ENCODE measurements at regions not wholly inside any gene's neighbourhood (a gene's known extent, or its start where the extent isn't known, plus 50 kb on each side); places are given as distances from the start of the nearest gene placed in this dataset.
"Not testable (repeated sequence)": the region's sequence is repeated elsewhere in the genome, so short reads cannot be mapped to it uniquely, and the experiment has no call there.

DNA sequence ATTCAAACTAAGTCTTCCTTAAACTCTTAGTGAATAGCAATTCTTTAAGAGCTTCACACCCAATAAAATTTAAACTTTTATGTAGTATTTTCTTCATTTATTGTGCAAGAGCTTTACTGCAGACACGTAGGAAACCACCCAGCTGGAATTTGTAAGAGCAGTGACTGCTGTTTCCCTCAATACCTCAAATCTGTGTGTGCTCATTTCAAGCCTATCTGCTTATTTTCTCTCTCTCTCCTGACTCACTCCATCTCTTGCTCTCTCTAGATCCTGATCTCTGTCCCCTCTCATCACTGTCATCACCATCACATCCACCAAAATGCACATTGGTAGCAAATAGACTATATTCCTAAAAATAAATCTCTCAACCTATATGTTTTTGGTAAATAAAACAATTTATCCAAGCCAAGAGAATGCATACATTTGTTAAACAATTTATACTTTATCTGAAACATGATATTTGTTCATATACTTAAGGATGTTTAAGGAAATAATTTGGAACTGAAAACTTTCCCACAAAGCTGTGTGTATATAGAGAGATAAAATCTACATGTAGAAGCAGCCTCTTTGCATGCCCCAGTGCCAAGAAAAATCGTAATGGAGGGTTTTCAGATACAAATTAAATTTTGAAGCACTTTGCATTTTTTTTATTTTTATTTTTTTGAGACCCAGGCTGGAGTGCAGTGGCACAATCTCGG lies 273.0 kb downstream of the TFAP2A start:
- no peak overlapping the region for H3K27ac ChIP-seq (ENCODE audit: low read depth, low read length)
- H3K36me3 ChIP-seq (ENCODE audit: insufficient read depth, low read length): no peaks in the 10 kb centered on the region
- H3K4me1 ChIP-seq (ENCODE audit: insufficient read depth, low read length): no peaks in the 10 kb centered on the region
- H3K4me3 ChIP-seq (ENCODE audit: low read depth in 1 of 2, low read length in 2 of 2): no peak overlapping the region
- no peaks in the 10 kb centered on the region for H3K9me3 ChIP-seq (ENCODE audit: low read length)
- H3K27me3 ChIP-seq (ENCODE audit: control insufficient read depth in 1 of 2, insufficient read depth in 2 of 2, low read length in 2 of 2): no peaks in the 10 kb centered on the region
- no peak overlapping the region for H3K9ac ChIP-seq (ENCODE audit: low read length)

DNA sequence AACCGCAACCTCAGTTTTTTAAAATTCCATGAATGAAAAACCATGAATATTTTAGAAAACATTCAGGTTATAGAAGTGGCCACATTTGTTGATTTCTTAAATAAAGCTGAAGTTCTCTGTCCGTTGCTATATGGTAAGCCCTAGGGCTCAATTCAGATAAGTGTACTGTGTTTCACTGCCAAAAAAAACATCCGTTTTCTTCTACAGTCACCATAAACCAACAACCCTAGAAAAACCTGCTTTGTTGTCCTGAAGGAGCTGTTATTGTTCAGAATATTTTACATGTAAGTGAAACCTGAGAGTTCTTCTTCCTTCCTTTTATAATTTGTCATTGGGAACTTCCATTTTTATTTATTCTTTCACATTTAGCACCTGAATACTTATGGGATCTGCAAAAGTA lies 274.1 kb downstream of the TFAP2A start:
- Histone ChIP-seq H3K36me3 (ENCODE audit: insufficient read depth, low read length) (no peaks in the 10 kb centered on the region), H3K27ac (ENCODE audit: low read depth, low read length) (no peak overlapping the region), H3K4me3 (ENCODE audit: low read depth in 1 of 2, low read length in 2 of 2) (no peak overlapping the region), H3K4me1 (ENCODE audit: insufficient read depth, low read length) (no peaks in the 10 kb centered on the region), H3K9me3 (ENCODE audit: low read length) (no peaks in the 10 kb centered on the region), H3K27me3 (ENCODE audit: control insufficient read depth in 1 of 2, insufficient read depth in 2 of 2, low read length in 2 of 2) (no peaks in the 10 kb centered on the region), H3K9ac (ENCODE audit: low read length) (no peak overlapping the region)

DNA sequence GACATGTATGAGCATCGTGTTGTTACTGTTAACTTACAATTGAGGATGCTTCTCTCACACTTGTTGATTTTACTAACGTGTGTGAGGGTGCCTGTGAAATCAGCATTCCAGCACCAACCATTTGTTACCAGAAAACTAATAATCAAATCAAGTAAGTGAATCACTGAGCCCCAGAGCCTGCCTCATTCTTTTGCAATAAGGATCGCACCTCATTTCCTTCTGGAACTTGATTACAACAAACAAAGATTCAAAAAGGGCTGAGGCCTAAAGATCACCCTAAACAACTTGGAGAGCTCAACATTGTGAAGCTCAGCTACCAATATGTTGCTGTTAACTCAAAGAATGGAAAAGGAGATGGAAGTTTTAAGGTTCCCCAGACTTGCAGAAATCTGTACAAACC lies 274.7 kb downstream of the TFAP2A start:
- no peak overlapping the region for H3K4me3 ChIP-seq (ENCODE audit: low read depth in 1 of 2, low read length in 2 of 2)
- no peak overlapping the region for H3K9ac ChIP-seq (ENCODE audit: low read length)
- no peaks in the 10 kb centered on the region for H3K27me3 ChIP-seq (ENCODE audit: control insufficient read depth in 1 of 2, insufficient read depth in 2 of 2, low read length in 2 of 2)
- no peaks in the 10 kb centered on the region for H3K36me3 ChIP-seq (ENCODE audit: insufficient read depth, low read length)
- no peaks in the 10 kb centered on the region for H3K9me3 ChIP-seq (ENCODE audit: low read length)
- no peaks in the 10 kb centered on the region for H3K4me1 ChIP-seq (ENCODE audit: insufficient read depth, low read length)
- H3K27ac ChIP-seq (ENCODE audit: low read depth, low read length): no peak overlapping the region

DNA sequence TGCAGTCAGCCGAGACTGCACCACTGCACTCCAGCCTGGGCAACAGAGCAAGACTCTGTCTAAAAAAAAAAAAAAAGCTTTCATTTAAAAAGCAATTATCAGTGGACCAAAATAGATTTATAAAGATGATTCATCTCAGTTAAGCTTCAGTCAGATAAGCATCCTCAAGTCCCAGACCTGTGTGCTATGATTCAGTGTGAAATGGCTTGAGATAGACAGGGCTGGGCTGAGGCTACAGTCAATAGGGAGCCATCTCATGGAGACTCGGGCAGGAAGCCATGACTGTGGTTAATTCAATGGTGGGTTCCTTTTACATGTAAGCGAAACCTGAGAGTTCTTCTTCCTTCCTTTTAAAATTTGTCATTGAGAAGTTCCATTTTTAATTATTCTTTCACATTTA lies 276.0 kb downstream of the TFAP2A start:
- Histone ChIP-seq H3K4me1 (ENCODE audit: insufficient read depth, low read length) (no peaks in the 10 kb centered on the region), H3K27ac (ENCODE audit: low read depth, low read length) (no peak overlapping the region), H3K4me3 (ENCODE audit: low read depth in 1 of 2, low read length in 2 of 2) (no peak overlapping the region), H3K36me3 (ENCODE audit: insufficient read depth, low read length) (no peaks in the 10 kb centered on the region), H3K9me3 (ENCODE audit: low read length) (no peaks in the 10 kb centered on the region), H3K9ac (ENCODE audit: low read length) (no peak overlapping the region), H3K27me3 (ENCODE audit: control insufficient read depth in 1 of 2, insufficient read depth in 2 of 2, low read length in 2 of 2) (no peaks in the 10 kb centered on the region)

DNA sequence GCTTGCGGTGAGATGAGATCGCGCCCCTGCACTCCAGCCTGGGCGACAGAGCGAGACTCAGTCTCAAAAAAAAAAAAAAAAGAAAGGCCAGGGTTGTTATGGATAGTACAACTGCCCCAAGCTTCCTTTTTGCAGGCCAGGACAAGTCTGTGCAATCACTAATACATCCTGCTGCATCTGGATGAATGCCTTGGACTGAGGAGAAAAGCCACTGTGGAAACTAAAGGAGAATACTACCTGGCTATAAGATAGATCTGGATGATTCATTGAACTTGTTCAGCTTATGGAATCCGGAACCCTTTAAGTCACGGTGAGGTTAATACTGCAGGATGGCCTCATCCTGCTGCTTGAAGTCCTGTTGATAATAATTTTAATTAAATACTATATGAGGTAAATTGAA lies 278.2 kb downstream of the TFAP2A start:
- Histone ChIP-seq H3K36me3 (ENCODE audit: insufficient read depth, low read length) (no peaks in the 10 kb centered on the region), H3K9me3 (ENCODE audit: low read length) (no peaks in the 10 kb centered on the region)

DNA sequence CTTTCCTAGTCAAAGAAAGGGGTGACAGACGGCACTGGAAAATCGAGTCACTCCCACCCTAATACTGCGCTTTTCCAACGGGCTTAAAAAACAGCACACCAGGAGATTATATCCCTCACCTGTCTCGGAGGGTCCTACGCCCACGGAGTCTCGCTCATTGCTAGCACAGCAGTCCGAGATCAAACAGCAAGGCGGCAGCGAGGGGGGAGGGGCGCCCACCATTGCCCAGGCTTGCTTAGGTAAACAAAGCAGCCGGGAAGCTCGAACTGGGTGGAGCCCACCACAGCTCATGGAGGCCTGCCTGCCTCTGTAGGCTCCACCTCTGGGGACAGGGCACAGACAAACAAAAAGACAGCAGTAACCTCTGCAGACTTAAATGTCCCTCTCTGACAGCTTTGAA lies 280.7 kb downstream of the TFAP2A start:
- H3K4me1 ChIP-seq (ENCODE audit: insufficient read depth, low read length): not testable (repeated sequence)

More for the DNA sequence above, 278.2 kb downstream of the TFAP2A start:
- H3K9ac ChIP-seq (ENCODE audit: low read length): no peak overlapping the region
- no peaks in the 10 kb centered on the region for H3K4me1 ChIP-seq (ENCODE audit: insufficient read depth, low read length)
- no peak overlapping the region for H3K27ac ChIP-seq (ENCODE audit: low read depth, low read length)
- no peak overlapping the region for H3K4me3 ChIP-seq (ENCODE audit: low read depth in 1 of 2, low read length in 2 of 2)
- no peaks in the 10 kb centered on the region for H3K27me3 ChIP-seq (ENCODE audit: control insufficient read depth in 1 of 2, insufficient read depth in 2 of 2, low read length in 2 of 2)

DNA sequence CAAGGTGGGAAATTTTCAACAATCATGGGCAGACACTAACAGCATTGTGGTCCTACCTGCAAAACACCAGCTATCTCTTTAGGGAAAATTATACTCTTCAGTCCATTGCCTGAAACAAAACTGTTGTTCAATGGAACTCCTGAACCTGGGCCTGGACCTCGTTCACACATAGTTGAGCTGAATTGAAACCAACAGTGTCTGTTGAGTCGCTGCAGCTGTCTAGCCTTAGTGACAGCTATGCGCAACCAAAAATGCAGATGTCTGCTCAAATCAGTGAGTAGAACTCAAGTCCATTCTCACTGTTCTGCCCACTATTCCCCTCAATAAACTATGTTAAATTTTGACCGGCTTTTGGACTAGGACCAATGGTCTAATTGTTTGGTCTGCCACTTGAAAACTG lies 286.2 kb downstream of the TFAP2A start:
- Histone ChIP-seq H3K4me1 (ENCODE audit: insufficient read depth, low read length) (no peaks in the 10 kb centered on the region), H3K36me3 (ENCODE audit: insufficient read depth, low read length) (no peaks in the 10 kb centered on the region), H3K27me3 (ENCODE audit: control insufficient read depth in 1 of 2, insufficient read depth in 2 of 2, low read length in 2 of 2) (no peaks in the 10 kb centered on the region), H3K27ac (ENCODE audit: low read depth, low read length) (no peak overlapping the region), H3K9ac (ENCODE audit: low read length) (no peak overlapping the region), H3K4me3 (ENCODE audit: low read depth in 1 of 2, low read length in 2 of 2) (no peak overlapping the region), H3K9me3 (ENCODE audit: low read length) (no peaks in the 10 kb centered on the region)

More for the DNA sequence above, 280.7 kb downstream of the TFAP2A start:
- not testable (repeated sequence) for H3K27ac ChIP-seq (ENCODE audit: low read depth, low read length); H3K9ac ChIP-seq (ENCODE audit: low read length); H3K9me3 ChIP-seq (ENCODE audit: low read length); H3K27me3 ChIP-seq (ENCODE audit: control insufficient read depth in 1 of 2, insufficient read depth in 2 of 2, low read length in 2 of 2); H3K36me3 ChIP-seq (ENCODE audit: insufficient read depth, low read length); H3K4me3 ChIP-seq (ENCODE audit: low read depth in 1 of 2, low read length in 2 of 2)

DNA sequence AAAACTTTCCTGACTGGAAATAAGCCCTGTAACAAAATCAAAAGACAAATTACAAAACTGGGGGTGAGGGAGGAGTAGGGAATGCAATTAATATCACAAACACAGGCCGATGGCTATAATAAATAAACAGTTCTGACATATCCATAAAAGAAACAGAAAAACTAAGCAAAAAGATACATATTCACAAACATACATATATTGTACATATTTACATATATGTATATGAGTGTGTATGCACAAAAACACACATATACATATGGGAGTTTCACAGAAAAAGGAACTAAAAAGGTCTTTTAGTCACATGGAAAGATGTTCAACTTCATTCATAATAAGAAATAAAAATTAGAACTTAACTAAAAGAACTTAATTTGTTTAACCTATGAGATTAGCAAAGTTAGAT lies 292.7 kb downstream of the TFAP2A start:
- H3K27me3 ChIP-seq (ENCODE audit: control insufficient read depth in 1 of 2, insufficient read depth in 2 of 2, low read length in 2 of 2): no peaks in the 10 kb centered on the region
- H3K4me3 ChIP-seq (ENCODE audit: low read depth in 1 of 2, low read length in 2 of 2): no peak overlapping the region
- no peak overlapping the region for H3K9ac ChIP-seq (ENCODE audit: low read length)
- H3K4me1 ChIP-seq (ENCODE audit: insufficient read depth, low read length): no peaks in the 10 kb centered on the region
- no peaks in the 10 kb centered on the region for H3K9me3 ChIP-seq (ENCODE audit: low read length)
- no peak overlapping the region for H3K27ac ChIP-seq (ENCODE audit: low read depth, low read length)
- H3K36me3 ChIP-seq (ENCODE audit: insufficient read depth, low read length): no peaks in the 10 kb centered on the region

DNA sequence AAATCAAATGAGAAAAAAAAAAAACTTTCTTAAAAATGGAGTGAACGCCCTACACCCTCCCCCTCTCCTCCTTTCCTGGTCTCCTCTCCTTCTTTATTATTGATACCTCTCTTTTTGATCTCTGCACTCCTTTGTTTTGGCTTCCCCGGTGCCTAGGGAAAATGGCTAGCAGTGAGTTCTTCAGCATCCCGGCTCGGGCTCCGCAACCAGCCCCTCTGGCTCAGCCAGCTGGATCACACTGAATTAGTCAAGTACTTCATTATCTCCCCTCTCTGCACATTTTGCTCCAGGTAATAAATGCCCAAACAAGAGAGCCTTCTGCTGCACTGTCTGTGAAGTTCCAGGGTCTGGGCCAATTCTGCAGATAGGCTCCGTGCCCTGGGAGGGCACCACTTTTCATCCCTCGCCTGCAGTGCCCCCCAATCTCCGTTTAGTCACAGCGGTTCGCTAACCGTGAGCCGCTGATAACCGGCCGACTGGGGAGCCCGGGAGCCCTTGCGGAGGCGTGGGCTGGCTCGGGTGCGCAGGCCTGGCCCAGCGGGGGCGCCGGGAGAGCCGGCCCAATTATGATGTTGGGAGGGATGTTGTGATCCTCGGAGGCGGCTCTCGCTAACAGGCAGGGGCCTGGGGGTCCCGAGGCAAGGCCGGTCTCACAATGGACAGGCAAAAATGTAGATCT lies 301.9 kb downstream of the TFAP2A start:
- no peak overlapping the region for H3K27ac ChIP-seq (ENCODE audit: low read depth, low read length)
- H3K4me3 ChIP-seq (ENCODE audit: low read depth in 1 of 2, low read length in 2 of 2): no peak overlapping the region
- H3K27me3 ChIP-seq (ENCODE audit: control insufficient read depth in 1 of 2, insufficient read depth in 2 of 2, low read length in 2 of 2): no peaks in the 10 kb centered on the region
- H3K4me1 ChIP-seq (ENCODE audit: insufficient read depth, low read length): no peaks in the 10 kb centered on the region
- no peaks in the 10 kb centered on the region for H3K36me3 ChIP-seq (ENCODE audit: insufficient read depth, low read length)
- H3K9ac ChIP-seq (ENCODE audit: low read length): no peak overlapping the region
- H3K9me3 ChIP-seq (ENCODE audit: low read length): no peaks in the 10 kb centered on the region

DNA sequence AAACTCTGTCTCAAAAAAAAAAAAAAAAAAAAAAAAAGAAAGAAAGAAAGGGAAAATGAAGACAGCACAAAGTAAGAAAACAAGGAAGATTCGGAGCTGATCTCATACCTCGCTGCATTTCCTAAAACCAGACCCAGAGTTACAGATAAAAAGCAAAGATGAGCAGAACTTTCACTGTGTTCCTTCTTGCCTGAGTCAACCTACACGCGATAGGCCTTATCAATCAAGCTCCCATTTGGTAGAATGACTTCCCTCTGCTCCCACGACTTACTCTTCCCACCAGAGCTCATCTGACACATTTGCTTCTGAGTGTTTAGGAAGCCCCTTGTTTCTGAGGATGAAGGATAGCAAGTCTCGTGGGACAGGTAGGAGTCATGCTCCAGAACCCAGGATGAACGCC lies 302.9 kb downstream of the TFAP2A start:
- H3K4me3 ChIP-seq (ENCODE audit: low read depth in 1 of 2, low read length in 2 of 2): no peak overlapping the region
- no peaks in the 10 kb centered on the region for H3K36me3 ChIP-seq (ENCODE audit: insufficient read depth, low read length)
- no peaks in the 10 kb centered on the region for H3K4me1 ChIP-seq (ENCODE audit: insufficient read depth, low read length)

DNA sequence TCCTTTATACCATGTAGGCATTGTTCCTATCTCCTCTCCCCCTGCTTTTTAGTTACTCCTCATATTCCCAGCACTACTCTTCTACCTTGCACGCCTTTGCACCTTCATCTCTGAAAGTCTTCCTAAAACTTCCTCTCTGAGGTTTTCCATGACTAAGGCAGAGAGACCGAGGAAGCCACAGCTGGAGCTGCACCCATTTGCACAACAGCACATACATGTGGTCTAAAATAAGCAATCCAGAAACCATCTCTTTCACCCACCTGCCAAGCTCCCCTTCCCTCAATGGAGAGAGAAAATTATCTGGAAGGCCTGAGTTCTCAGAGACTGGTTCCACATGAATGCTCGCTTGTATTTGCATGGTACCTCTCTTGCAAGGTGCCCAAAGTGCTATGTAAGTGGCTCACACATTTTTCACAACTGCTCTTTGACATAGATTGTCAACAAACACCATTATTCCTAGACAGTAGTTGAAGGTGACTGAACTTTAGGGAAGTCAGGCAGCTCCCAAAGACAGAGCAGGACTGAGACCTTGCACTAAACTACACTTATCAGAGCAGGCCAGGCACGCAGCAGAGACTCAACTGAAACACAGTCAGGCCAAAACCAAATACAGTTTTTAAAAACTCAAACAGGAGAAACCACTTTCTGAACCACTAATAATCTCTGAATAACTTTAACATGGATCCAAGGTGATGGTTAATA lies 313.2 kb downstream of the TFAP2A start:
- no peaks in the 10 kb centered on the region for H3K4me1 ChIP-seq (ENCODE audit: insufficient read depth, low read length)
- no peak overlapping the region for H3K4me3 ChIP-seq (ENCODE audit: low read depth in 1 of 2, low read length in 2 of 2)
- H3K27me3 ChIP-seq (ENCODE audit: control insufficient read depth in 1 of 2, insufficient read depth in 2 of 2, low read length in 2 of 2): no peaks in the 10 kb centered on the region
- no peak overlapping the region for H3K9ac ChIP-seq (ENCODE audit: low read length)
- H3K36me3 ChIP-seq (ENCODE audit: insufficient read depth, low read length): no peaks in the 10 kb centered on the region
- H3K9me3 ChIP-seq (ENCODE audit: low read length): no peaks in the 10 kb centered on the region
- H3K27ac ChIP-seq (ENCODE audit: low read depth, low read length): no peak overlapping the region

More for the DNA sequence above, 302.9 kb downstream of the TFAP2A start:
- Histone ChIP-seq H3K27me3 (ENCODE audit: control insufficient read depth in 1 of 2, insufficient read depth in 2 of 2, low read length in 2 of 2) (no peaks in the 10 kb centered on the region), H3K9me3 (ENCODE audit: low read length) (no peaks in the 10 kb centered on the region), H3K27ac (ENCODE audit: low read depth, low read length) (no peak overlapping the region), H3K9ac (ENCODE audit: low read length) (no peak overlapping the region)
